GM12874 (cell line): ENCODE measurements at regions not wholly inside any gene's neighbourhood (a gene's known extent, or its start where the extent isn't known, plus 50 kb on each side); places are given as distances from the start of the nearest gene placed in this dataset.

ENCODE experiments used
- CTCF ChIP-seq: IDR thresholded peaks from 2 replicates; pipeline ENCODE4 v1.5.1; 2011; ENCODE audit warnings: low read depth, mild to moderate bottlenecking, control low read depth, low read length, moderate library complexity; ENCODE audit not compliant: insufficient read depth

- no peak for TF ChIP-seq CTCF
These were observed 1250.6 kb downstream of the GATA3 start for GRCh38 chr10:9305018-9305655.

GRCh38 chr10:9311702-9312499, 1257.4 kb downstream of the GATA3 start:
- TF ChIP-seq CTCF = 0 out of 2 replicates have a peak, but pooled peaks have one; percentile 5

GRCh38 chr10:9315292-9315691, 1260.8 kb downstream of the GATA3 start:
- TF ChIP-seq CTCF = no peak

GRCh38 chr10:9331583-9332008, 1277.1 kb downstream of the GATA3 start:
- TF ChIP-seq CTCF = peak; percentile 42

GRCh38 chr10:9334270-9334669, 1279.8 kb downstream of the GATA3 start:
- no peak for TF ChIP-seq CTCF

- TF ChIP-seq CTCF = no peak
These were observed 1285.2 kb downstream of the GATA3 start for GRCh38 chr10:9339716-9340115.

GRCh38 chr10:9342885-9343570, 1288.5 kb downstream of the GATA3 start:
- TF ChIP-seq CTCF = peak; percentile 51; the same call in 1 of the 2 replicates
